Prostate gland (tissue), 2 donors: ENCODE measurements at regions not wholly inside any gene's neighbourhood (a gene's known extent, or its start where the extent isn't known, plus 50 kb on each side); places are given as distances from the start of the nearest gene placed in this dataset.
"Not testable (repeated sequence)": the region's sequence is repeated elsewhere in the genome, so short reads cannot be mapped to it uniquely, and the experiment has no call there.

ENCODE experiments used
- DNase-seq: peaks from one replicate; pipeline ENCODE4 v3.0.0-alpha.2; 2019; ENCODE audit warnings: low spot score
- H3K27ac ChIP-seq, 2 donors: fragments of 200-600 bp; sonication (generic); 2 replicates each; pipeline ENCODE4 v1.5.1; 2017 to 2019
- H3K27me3 ChIP-seq: fragments of 200-600 bp; sonication (generic); replicated peaks from 2 replicates; pipeline ENCODE4 v1.5.1; 2019; ENCODE audit not compliant: insufficient read depth
- H3K36me3 ChIP-seq, 2 donors: fragments of 200-600 bp; sonication (generic); 1 replicate in 1 of 2; 2 replicates in 1 of 2; pipeline versions ENCODE4 v1.5.1 to v1.8.1; 2017 to 2019
- H3K4me1 ChIP-seq: fragments of 200-600 bp; sonication (generic); replicated peaks from 2 replicates; pipeline ENCODE4 v1.5.1; 2019
- H3K4me3 ChIP-seq, 2 donors: fragments of 200-600 bp; sonication (generic); 2 replicates each; pipeline ENCODE4 v1.5.1; 2017 to 2019
- H3K9me3 ChIP-seq: fragments of 200-600 bp; sonication (generic); 2 replicates; pipeline ENCODE4 v1.5.1; 2017
- CTCF ChIP-seq, 4 experiments: fragments of 200-600 bp in 2 of 4; fragments of 450-650 bp in 2 of 4; sonication (generic) in 2 of 4; IDR thresholded peaks; 1 replicate in 3 of 4; 2 replicates in 1 of 4; pipeline ENCODE4 v1.5.1; 2016 to 2019; ENCODE audit warnings: antibody characterized with exemption in 4 of 4, mild to moderate bottlenecking in 2 of 4, moderate library complexity in 2 of 4
- POLR2A ChIP-seq: fragments of 450-650 bp; IDR thresholded peaks from one replicate; pipeline ENCODE4 v1.6.1; 2016; ENCODE audit warnings: antibody characterized with exemption, mild to moderate bottlenecking
- POLR2AphosphoS5 ChIP-seq: sonication (generic); formaldehyde crosslinking; IDR thresholded peaks from one replicate; pipeline ENCODE4 v1.6.1; 2017; ENCODE audit warnings: antibody characterized with exemption
- WGBS: methylation state at CpG from one replicate; pipeline ENCODE4 v1.1.5; 2018; 5-methylcytosine and 5-hydroxymethylcytosine counted together
- intact Hi-C: fragments of 100-400 bp; cut with DNase I; formaldehyde crosslinking; loops from one replicate; pipeline ENCODE4 v1.14.2; 2022

GRCh38 chr13:111665691-111666095 lies 345.3 kb downstream of the TEX29 start:
- Histone ChIP-seq H3K27ac (no peak overlapping the region), H3K27me3 (no peaks in the 10 kb centered on the region), H3K36me3 (no peaks in the 10 kb centered on the region), H3K4me1 (no peaks in the 10 kb centered on the region), H3K9me3 (no peaks in the 10 kb centered on the region), H3K4me3 (no peak overlapping the region)
- TF ChIP-seq POLR2AphosphoS5 (no peak), CTCF (IDR thresholded peaks at IDR 0.05) (no peak), POLR2A (no peak)
- intact Hi-C loops = no loop called here
- 82% methylated on average over 7 of the region's 11 CpGs for whole genome bisulfite sequencing
- no peak for DNase-seq

DNA sequence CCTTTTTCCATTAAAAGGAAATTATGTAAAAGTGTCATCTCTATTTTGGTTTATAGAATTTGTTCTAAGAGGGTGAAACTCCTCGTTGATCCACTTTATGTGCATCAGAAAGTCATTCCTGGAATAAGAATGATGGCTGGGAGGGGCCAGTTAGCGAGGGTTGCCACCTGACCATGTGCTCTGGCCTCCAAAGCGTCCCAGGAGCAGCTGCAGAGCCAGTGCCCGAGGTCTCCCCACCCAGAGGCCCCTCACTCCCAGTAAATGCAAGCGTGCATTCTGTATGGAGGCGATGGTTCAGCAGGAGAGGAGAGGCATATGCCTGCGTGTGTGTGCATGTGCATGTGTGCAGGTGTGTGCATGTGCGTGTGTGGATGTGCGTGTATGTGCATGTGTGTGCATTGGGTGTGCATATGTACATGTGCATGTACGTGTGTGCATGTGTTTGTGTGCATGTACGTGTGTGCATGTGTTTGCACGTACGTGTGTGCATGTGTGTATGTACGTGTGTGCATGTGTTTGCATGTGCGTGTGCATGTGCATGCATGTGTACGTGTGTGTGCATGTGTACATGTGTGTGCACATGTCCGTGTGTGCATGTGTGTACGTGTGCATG lies 345.8 kb downstream of the TEX29 start:
- Histone ChIP-seq H3K9me3 (no peaks in the 10 kb centered on the region), H3K27ac (no peak overlapping the region), H3K27me3 (no peaks in the 10 kb centered on the region), H3K4me3 (no peak overlapping the region), H3K36me3 (no peaks in the 10 kb centered on the region), H3K4me1 (no peaks in the 10 kb centered on the region)
- 84% methylated on average over 18 of the region's 18 CpGs for WGBS
- intact Hi-C loops = no loop called here
- DNase-seq = no peak
- no peak for TF ChIP-seq POLR2A
- no peak for TF ChIP-seq POLR2AphosphoS5
- TF ChIP-seq CTCF (IDR thresholded peaks at IDR 0.05) = no peak

GRCh38 chr13:111667757-111668156 lies 347.3 kb downstream of the TEX29 start:
- DNase-seq = no peak
- no peak overlapping the region for H3K27ac ChIP-seq
- H3K9me3 ChIP-seq = no peaks in the 10 kb centered on the region
- TF ChIP-seq POLR2A = no peak
- TF ChIP-seq POLR2AphosphoS5 = no peak
- H3K36me3 ChIP-seq = no peaks in the 10 kb centered on the region
- no peaks in the 10 kb centered on the region for H3K27me3 ChIP-seq
- no peak overlapping the region for H3K4me3 ChIP-seq
- H3K4me1 ChIP-seq = no peaks in the 10 kb centered on the region
- intact Hi-C loops = no loop called here
- WGBS = 94% methylated on average over 7 of the region's 7 CpGs

- WGBS = 98% methylated on average over 30 of the region's 30 CpGs
- DNase-seq = no peak
- Histone ChIP-seq H3K9me3 (no peaks in the 10 kb centered on the region), H3K27me3 (no peaks in the 10 kb centered on the region), H3K36me3 (no peaks in the 10 kb centered on the region), H3K4me1 (no peaks in the 10 kb centered on the region), H3K27ac (no peak overlapping the region), H3K4me3 (no peak overlapping the region)
- intact Hi-C loops = no loop called here
- TF ChIP-seq POLR2AphosphoS5 (no peak), POLR2A (no peak), CTCF (IDR thresholded peaks at IDR 0.05) (no peak)
These were observed 348.0 kb downstream of the TEX29 start for GRCh38 chr13:111668451-111668850.

DNA sequence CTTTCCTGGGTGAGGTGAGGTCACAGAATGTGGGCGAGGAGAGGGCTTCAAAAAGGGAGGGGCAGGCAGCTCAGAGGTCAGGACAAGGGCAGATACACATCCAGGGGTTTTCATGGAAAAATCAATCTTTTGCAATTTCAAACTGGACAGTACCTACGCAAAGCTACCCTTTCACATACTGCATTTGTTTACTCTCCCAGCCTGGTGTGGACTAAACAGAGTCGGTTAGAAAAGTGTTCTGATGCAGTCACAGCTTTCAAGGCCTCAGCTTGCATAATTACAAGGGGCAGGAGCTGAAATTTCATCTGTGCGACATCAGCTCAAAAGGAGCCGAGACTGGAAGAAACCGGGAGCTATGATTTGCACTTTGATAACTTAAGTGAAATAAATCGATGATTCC lies 351.8 kb downstream of the TEX29 start:
- 82% methylated on average over 4 of the region's 7 CpGs for WGBS
- H3K36me3 ChIP-seq, H3K4me1 ChIP-seq, H3K27me3 ChIP-seq, H3K9me3 ChIP-seq, H3K4me3 ChIP-seq, intact Hi-C loops, H3K27ac ChIP-seq, DNase-seq: not testable (repeated sequence)

DNA sequence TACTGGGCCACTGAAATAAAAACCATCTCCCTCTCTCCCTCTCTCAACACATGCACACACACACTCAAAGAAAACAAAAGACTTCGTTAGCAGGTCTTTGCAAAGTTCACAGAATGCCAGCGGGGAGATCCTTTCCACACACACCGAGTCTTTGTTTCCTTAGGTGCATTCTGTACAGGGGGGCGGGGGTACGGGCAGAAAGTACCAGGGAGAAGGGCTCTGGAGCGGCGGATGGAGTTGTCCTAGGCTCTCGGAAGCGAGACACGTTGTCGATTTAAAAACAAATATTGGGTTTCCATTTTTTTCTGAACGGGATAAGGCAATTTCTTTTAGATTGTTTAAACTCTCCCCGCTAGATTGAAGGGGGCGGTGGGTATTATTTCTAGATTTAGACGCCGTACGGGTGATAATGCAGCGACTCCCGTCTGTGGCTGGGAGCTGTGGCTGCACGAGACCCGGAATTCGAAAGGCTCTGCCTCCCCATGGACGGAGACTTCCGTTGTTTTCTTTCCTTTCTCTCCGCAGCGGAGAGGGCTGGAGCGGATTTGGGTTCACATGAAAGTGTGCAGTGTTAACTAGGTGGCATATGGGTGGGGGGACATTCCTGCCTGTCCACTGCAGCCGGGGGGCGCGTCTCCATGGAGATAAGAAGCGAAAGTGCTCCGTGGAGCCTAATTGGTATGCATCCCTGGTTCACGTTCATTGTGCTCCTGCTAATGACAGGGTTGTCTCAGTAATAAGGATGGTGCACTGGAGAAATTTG lies 357.9 kb downstream of the TEX29 start:
- WGBS = no CpG with 5 or more reads among the region's 33 CpGs
- intact Hi-C loops = not testable (repeated sequence)

DNA sequence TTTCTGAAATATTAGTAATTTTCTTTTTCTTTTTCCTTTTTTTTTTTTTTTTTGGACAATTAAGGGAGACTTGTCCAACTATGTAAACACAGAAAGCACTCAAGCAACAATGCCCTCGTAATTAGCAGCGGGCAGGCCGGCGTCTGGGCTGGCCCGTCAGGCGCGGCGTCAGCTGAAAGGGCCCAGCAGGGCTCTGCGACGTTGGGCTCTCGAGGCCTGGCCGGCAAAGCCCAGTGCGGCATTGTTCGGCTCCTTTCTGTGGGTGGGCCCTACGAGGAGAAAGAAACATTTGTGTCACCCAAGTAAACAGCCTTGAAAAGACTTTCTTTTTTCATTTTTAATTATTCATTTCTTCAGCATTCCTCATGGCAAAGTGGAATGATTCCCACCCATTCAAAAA lies 359.2 kb downstream of the TEX29 start:
- H3K36me3 ChIP-seq, H3K4me1 ChIP-seq, DNase-seq, H3K4me3 ChIP-seq, H3K27me3 ChIP-seq, H3K9me3 ChIP-seq, H3K27ac ChIP-seq, intact Hi-C loops: not testable (repeated sequence)
- no CpG with 5 or more reads among the region's 15 CpGs for WGBS

More for the DNA sequence above, 357.9 kb downstream of the TEX29 start:
- not testable (repeated sequence) for H3K4me3 ChIP-seq, H3K27ac ChIP-seq, DNase-seq, H3K27me3 ChIP-seq, H3K36me3 ChIP-seq, H3K4me1 ChIP-seq, H3K9me3 ChIP-seq

GRCh38 chr13:111680100-111680499 lies 359.7 kb downstream of the TEX29 start:
- no CpG with 5 or more reads among the region's 13 CpGs for WGBS
- H3K4me3 ChIP-seq, DNase-seq, H3K4me1 ChIP-seq, H3K36me3 ChIP-seq, H3K9me3 ChIP-seq, H3K27me3 ChIP-seq, H3K27ac ChIP-seq, intact Hi-C loops: not testable (repeated sequence)

- H3K4me3 ChIP-seq, intact Hi-C loops, H3K9me3 ChIP-seq, H3K27me3 ChIP-seq, H3K36me3 ChIP-seq, H3K27ac ChIP-seq, DNase-seq, H3K4me1 ChIP-seq: not testable (repeated sequence)
- WGBS = 20% methylated on average over 2 of the region's 2 CpGs
These were observed 371.6 kb downstream of the TEX29 start for GRCh38 chr13:111692028-111692427.
